Fibroblast of the aortic adventitia (primary cell): ENCODE measurements at regions not wholly inside any gene's neighbourhood (a gene's known extent, or its start where the extent isn't known, plus 50 kb on each side); places are given as distances from the start of the nearest gene placed in this dataset.

Experiments used
- DNase-seq: peaks from one replicate; pipeline ENCODE4 v3.0.0-alpha.2; 2010; ENCODE audit warnings: low read depth
- H3K4me3 ChIP-seq: 2 replicates; pipeline ENCODE4 v1.5.1; 2011; ENCODE audit warnings: low read depth, mild to moderate bottlenecking, control low read depth, low read length, moderate library complexity
- TF ChIP-seq, protein P1 (sequence below): IDR thresholded peaks from 2 replicates; pipeline ENCODE4 v1.5.1; 2011; ENCODE audit warnings: mild to moderate bottlenecking, low read length, control low read depth, inconsistent platforms; ENCODE audit not compliant: insufficient read depth

- H3K4me3 ChIP-seq: no peak overlapping the region
- TF ChIP-seq, protein P1, sequence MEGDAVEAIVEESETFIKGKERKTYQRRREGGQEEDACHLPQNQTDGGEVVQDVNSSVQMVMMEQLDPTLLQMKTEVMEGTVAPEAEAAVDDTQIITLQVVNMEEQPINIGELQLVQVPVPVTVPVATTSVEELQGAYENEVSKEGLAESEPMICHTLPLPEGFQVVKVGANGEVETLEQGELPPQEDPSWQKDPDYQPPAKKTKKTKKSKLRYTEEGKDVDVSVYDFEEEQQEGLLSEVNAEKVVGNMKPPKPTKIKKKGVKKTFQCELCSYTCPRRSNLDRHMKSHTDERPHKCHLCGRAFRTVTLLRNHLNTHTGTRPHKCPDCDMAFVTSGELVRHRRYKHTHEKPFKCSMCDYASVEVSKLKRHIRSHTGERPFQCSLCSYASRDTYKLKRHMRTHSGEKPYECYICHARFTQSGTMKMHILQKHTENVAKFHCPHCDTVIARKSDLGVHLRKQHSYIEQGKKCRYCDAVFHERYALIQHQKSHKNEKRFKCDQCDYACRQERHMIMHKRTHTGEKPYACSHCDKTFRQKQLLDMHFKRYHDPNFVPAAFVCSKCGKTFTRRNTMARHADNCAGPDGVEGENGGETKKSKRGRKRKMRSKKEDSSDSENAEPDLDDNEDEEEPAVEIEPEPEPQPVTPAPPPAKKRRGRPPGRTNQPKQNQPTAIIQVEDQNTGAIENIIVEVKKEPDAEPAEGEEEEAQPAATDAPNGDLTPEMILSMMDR: no peak
- no peak for DNase-seq
Observed at GRCh38 chr2:38228753-38229152, 148.3 kb downstream of the ATL2 start.

GRCh38 chr2:38224821-38225437 is 149.0 kb upstream of the CYP1B1 start:
- H3K4me3 ChIP-seq: no peak overlapping the region
- TF ChIP-seq, protein P1: no peak
- no peak for DNase-seq

GRCh38 chr2:38224181-38224580 is 148.2 kb upstream of the CYP1B1 start:
- no peak for DNase-seq
- no peak overlapping the region for H3K4me3 ChIP-seq
- TF ChIP-seq, protein P1: no peak

GRCh38 chr2:38223256-38223655 is 147.3 kb upstream of the CYP1B1 start:
- DNase-seq: no peak
- TF ChIP-seq, protein P1: no peak

GRCh38 chr2:38220164-38220563 is 144.2 kb upstream of the CYP1B1 start:
- no peak for DNase-seq
- TF ChIP-seq, protein P1: no peak
- H3K4me3 ChIP-seq: no peak overlapping the region

More at GRCh38 chr2:38223256-38223655, 147.3 kb upstream of the CYP1B1 start:
- no peak overlapping the region for H3K4me3 ChIP-seq

GRCh38 chr2:38218995-38219394 is 143.0 kb upstream of the CYP1B1 start:
- TF ChIP-seq, protein P1: no peak
- DNase-seq: no peak

DNA sequence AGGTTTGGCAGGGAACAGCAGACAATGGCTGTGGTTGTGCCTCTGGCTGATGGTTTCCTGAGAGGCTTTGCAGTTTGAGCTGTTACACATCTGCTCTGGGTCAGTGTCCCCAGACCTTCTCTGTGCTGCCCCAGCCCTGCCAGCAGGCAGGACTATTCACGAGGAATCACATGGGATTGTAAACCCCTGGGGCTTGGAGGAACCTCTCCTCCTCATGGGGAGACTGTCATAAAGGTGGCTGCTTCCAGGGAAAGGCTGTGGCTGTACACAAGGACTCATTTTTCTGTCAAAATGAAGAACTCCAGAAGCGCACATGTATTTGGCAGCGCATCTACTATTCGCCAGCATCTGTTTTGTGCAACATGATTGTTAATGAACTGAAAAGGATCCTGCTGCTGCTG is 142.6 kb upstream of the CYP1B1 start:
- H3K4me3 ChIP-seq: no peak overlapping the region
- no peak for DNase-seq
- TF ChIP-seq, protein P1: no peak

More at GRCh38 chr2:38218995-38219394, 143.0 kb upstream of the CYP1B1 start:
- no peak overlapping the region for H3K4me3 ChIP-seq
